ENCODE measurements at regions not wholly inside any gene's neighbourhood (a gene's known extent, or its start where the extent isn't known, plus 50 kb on each side); places are given as distances from the start of the nearest gene placed in this dataset.

DNA sequence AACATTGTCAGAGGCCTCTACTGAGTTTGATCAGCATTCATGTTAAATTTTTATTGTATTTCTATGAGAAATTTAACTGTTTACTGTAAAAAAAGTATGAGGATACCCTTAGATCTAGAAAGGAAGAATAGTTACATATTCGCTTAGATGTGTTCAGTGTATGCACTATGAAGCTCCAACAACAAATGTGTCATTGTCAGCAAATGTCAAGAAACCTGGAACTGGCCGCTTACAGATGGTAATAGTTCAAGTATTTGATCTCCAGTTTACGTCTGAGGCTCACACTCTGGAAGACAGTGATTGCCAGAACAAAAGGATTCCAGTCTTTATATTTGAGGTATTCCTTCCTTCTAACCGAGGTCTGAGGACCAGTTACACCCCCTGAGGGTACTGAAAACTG lies 921.2 kb upstream of the LRRTM1 start:
- no peak overlapping the region for H3K4me3 Mint-ChIP-seq
- CTCF ChIA-PET, result no interaction called here

DNA sequence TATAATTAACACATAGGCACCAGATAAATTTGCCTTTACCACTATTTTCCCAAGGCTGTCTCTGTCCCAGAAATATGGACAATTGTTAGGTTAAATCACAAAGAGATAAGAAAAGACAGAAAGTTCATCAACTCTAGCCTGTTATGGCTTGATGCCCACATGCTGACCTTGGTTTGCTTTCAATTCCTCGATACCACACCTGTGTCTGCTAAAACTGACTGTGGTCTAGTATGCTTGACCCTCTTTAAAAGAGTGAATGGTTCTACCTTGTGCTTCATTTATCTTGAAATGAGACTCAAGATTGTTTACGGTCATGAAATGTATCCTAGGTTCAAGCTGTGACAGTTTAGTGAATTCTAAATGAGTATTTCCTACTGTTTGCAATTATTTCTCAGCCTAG lies 909.0 kb upstream of the LRRTM1 start:
- no peak for DNase-seq
- H3K4me3 Mint-ChIP-seq, result no peak overlapping the region
- no peak overlapping the region for H3K27ac Mint-ChIP-seq
- no peaks in the 10 kb centered on the region for H3K4me1 Mint-ChIP-seq (ENCODE audit: low read depth)
- H3K27me3 Mint-ChIP-seq (ENCODE audit: low read depth), result no peaks in the 10 kb centered on the region
- H3K9me3 Mint-ChIP-seq (ENCODE audit: insufficient read depth), result no peaks in the 10 kb centered on the region
- CTCF ChIA-PET, result no interaction called here
- POLR2A ChIA-PET, result no interaction called here
- no peaks in the 10 kb centered on the region for H3K36me3 Mint-ChIP-seq (ENCODE audit: low read depth)
- no peak for ATAC-seq

More for the DNA sequence above, 921.2 kb upstream of the LRRTM1 start:
- Mint-ChIP-seq H3K4me1 (ENCODE audit: low read depth) (no peaks in the 10 kb centered on the region), H3K36me3 (ENCODE audit: low read depth) (no peaks in the 10 kb centered on the region), H3K27ac (no peak overlapping the region), H3K27me3 (ENCODE audit: low read depth) (no peaks in the 10 kb centered on the region), H3K9me3 (ENCODE audit: insufficient read depth) (peaks cover 29% of the 10 kb centered on the region)
- ATAC-seq, result no peak
- no peak for DNase-seq
- POLR2A ChIA-PET, result no interaction called here

DNA sequence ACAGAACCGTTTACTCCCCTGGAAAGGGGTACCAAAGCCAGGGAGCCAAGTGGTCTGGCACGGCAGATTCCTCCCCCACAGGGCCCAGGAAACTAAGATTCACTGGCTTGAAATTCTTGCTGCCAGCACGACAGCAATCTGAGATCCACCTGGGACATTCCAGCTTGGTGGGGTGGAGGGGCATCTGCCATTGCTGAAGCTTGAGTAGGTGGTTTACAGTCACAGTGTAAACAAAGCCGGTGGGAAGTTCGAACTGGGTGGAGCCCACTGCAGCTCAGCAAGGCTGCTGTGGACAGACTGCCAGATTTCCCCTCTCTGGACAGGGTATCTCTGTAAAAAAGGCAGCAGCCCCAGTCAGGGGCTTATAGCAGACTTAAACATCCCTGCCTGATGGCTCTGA lies 901.7 kb upstream of the LRRTM1 start:
- CTCF ChIA-PET, result no interaction called here
- POLR2A ChIA-PET, result no interaction called here
- no peaks in the 10 kb centered on the region for H3K4me1 Mint-ChIP-seq (ENCODE audit: low read depth)
- H3K4me3 Mint-ChIP-seq, result no peak overlapping the region
- no peaks in the 10 kb centered on the region for H3K36me3 Mint-ChIP-seq (ENCODE audit: low read depth)
- no peak overlapping the region for H3K27ac Mint-ChIP-seq
- no peak for DNase-seq
- ATAC-seq, result no peak
- H3K27me3 Mint-ChIP-seq (ENCODE audit: low read depth), result no peaks in the 10 kb centered on the region
- peaks cover 6% of the 10 kb centered on the region for H3K9me3 Mint-ChIP-seq (ENCODE audit: insufficient read depth)

DNA sequence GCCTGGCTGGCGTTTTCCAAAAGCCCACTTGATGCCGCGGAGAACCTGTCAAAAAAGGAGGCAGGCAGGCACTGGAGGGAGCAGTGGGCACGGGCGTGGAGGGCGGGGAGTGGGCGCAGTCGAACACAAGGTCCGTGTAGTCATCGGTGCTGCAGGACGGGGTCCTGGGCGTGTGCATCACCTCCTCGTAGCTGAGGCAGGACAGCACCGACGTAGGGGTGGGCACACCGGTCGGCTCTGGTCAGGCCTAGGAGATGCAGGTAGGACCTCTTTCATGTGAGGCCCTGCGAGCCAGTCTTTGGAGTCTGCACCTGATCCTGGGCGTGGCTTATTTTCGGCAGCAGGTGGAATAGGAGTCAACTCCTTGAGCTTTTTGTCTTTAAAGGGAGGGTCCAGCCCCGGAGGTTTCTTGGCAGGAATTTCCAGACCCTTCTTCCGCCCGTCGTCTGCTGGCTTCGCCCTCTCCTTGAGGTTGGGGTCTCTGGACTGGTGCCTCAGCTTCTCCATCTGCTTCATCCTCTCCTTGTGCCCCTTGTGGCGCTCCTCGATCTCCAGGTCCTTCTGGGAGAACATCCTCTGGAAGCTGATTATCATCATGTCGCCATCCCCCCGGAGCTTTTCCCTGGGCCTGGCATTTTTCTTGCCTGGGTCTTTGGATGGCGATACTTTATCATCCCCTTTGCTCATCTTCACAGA lies 892.5 kb upstream of the LRRTM1 start:
- H3K4me3 Mint-ChIP-seq, result no peak overlapping the region
- no peaks in the 10 kb centered on the region for H3K4me1 Mint-ChIP-seq (ENCODE audit: low read depth)
- DNase-seq (no peak), ATAC-seq (no peak)
- H3K9me3 Mint-ChIP-seq (ENCODE audit: insufficient read depth), result peaks cover 10% of the 10 kb centered on the region
- ChIA-PET CTCF (no interaction called here), POLR2A (no interaction called here)
- no peaks in the 10 kb centered on the region for H3K27me3 Mint-ChIP-seq (ENCODE audit: low read depth)
- no peaks in the 10 kb centered on the region for H3K36me3 Mint-ChIP-seq (ENCODE audit: low read depth)
- H3K27ac Mint-ChIP-seq, result no peak overlapping the region

DNA sequence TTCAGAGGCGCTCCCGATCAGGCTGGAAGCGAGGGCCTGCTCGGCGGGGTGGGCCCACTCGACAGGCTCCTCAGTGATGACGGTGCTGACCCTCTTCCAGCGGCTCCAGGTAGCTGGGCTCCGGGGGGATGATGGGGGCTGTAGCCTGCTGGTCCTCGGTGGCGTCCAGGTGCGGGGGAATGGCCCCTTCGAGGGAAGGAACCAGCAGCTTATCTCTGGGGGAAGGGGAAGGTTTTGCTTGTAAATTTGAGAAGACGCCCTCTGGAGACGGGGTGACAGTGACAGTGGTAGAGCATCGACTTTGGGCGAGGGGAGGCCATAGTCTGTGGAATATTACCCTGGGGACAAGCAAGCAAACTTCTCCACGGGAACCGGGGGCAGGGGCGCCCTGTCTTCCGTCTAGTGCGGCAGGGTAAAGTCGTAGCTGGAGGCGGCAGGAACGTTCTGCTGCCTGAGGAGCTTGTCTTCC lies 891.9 kb upstream of the LRRTM1 start:
- H3K4me3 Mint-ChIP-seq, result no peak overlapping the region
- peaks cover 10% of the 10 kb centered on the region for H3K9me3 Mint-ChIP-seq (ENCODE audit: insufficient read depth)
- DNase-seq, result no peak
- ChIA-PET CTCF (no interaction called here), POLR2A (no interaction called here)
- H3K4me1 Mint-ChIP-seq (ENCODE audit: low read depth), result no peaks in the 10 kb centered on the region
- no peaks in the 10 kb centered on the region for H3K27me3 Mint-ChIP-seq (ENCODE audit: low read depth)
- ATAC-seq, result no peak
- H3K27ac Mint-ChIP-seq, result no peak overlapping the region
- no peaks in the 10 kb centered on the region for H3K36me3 Mint-ChIP-seq (ENCODE audit: low read depth)

DNA sequence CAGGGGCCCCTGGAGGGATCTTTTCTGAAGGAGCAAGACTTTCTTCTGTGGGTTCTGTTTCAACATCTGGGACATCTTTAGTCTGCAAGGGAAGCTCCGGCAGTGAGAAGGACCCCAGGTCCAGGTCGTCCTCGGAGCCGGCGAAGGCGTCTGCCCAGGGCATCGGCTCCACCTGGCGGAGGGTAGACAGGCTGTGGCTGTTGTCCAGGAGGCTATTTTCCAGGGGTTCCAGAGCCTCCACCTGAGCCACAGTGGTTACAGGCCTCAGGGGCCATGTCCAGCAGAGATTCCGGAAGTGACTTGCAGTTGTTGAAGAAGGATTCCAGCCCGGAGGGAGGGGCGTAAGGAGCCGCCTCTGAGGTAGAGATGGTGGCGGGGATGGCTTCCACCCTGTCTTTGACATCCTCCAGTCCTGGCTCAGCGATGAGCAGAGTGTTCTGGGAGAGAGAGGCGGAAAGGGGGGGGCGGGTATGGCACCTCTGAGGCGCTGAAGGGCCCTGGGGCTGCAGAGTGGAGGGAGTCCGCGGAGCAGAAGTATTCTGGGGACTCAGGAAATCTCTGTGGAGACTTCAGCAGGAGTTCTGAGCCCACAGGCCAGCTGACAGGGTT lies 891.3 kb upstream of the LRRTM1 start:
- H3K4me1 Mint-ChIP-seq (ENCODE audit: low read depth), result no peaks in the 10 kb centered on the region

DNA sequence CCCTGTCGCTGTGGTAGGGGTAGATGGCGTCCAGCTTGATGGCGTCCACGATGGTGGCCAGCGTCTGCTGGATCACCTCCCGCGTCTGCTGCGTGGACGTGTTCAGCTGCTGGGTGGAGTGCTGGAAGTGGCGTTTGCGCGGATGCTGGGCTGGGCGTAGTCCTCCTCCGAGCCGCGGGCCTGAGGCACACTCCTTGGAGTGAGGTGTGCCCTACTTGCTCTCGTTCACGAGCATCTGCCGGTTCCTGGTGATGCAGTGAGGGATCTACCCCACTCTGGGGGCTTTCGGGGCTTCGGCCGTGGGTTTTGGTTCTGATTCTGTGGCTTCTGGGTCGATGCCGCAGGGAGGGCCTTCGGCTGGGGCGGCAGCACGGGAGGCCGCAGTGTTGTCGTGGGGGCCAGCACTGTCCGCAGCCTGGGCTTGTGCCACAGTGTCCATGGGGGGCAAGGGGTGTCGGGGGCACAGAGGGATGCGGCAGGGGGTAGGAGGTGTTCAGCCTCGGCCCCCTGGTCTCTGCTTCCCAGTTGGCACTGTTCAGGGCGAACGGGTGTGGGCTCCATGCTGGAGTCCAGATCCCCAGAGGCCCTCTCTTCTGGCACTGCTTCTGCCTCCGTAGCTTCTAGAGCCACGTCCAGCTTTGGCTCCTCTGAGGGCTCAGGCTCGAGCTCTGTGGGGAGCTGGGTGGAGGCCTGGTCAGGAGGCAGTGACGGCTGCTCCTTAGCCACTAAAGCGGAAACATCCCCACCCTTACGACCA lies 890.6 kb upstream of the LRRTM1 start:
- ChIA-PET POLR2A (no interaction called here), CTCF (no interaction called here)
- H3K9me3 Mint-ChIP-seq (ENCODE audit: insufficient read depth), result peaks cover 10% of the 10 kb centered on the region
- H3K4me3 Mint-ChIP-seq, result no peak overlapping the region
- DNase-seq (no peak), ATAC-seq (no peak)
- no peaks in the 10 kb centered on the region for H3K36me3 Mint-ChIP-seq (ENCODE audit: low read depth)
- H3K27me3 Mint-ChIP-seq (ENCODE audit: low read depth), result no peaks in the 10 kb centered on the region
- H3K27ac Mint-ChIP-seq, result no peak overlapping the region
- H3K4me1 Mint-ChIP-seq (ENCODE audit: low read depth), result no peaks in the 10 kb centered on the region

More for the DNA sequence above, 891.3 kb upstream of the LRRTM1 start:
- CTCF ChIA-PET, result no interaction called here
- ATAC-seq, result no peak
- POLR2A ChIA-PET, result no interaction called here
- peaks cover 10% of the 10 kb centered on the region for H3K9me3 Mint-ChIP-seq (ENCODE audit: insufficient read depth)
- no peak overlapping the region for H3K4me3 Mint-ChIP-seq
- H3K27ac Mint-ChIP-seq, result no peak overlapping the region
- no peaks in the 10 kb centered on the region for H3K27me3 Mint-ChIP-seq (ENCODE audit: low read depth)
- H3K36me3 Mint-ChIP-seq (ENCODE audit: low read depth), result no peaks in the 10 kb centered on the region
- DNase-seq, result no peak

DNA sequence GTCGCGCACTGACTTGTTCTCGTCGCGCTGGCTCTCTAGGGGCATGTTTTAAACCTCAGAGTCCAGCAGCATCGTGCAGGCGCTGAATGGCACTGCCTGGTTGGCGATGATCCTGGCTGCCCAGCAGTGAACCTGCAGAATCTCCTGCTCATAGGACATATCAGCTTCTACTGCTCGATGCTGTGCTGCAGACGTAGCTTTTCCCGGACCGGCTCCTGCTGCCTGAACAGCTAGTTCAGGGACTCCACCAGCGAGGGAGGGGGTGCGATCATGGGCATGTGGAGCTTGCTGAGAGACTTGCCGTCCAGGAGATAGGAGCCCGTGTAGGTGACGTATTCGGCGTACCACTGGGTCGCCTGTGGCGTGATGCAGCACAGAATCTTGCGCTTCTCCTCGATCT lies 890.0 kb upstream of the LRRTM1 start:
- Mint-ChIP-seq H3K27ac (no peak overlapping the region), H3K36me3 (ENCODE audit: low read depth) (no peaks in the 10 kb centered on the region), H3K4me3 (no peak overlapping the region), H3K4me1 (ENCODE audit: low read depth) (no peaks in the 10 kb centered on the region), H3K9me3 (ENCODE audit: insufficient read depth) (peaks cover 10% of the 10 kb centered on the region), H3K27me3 (ENCODE audit: low read depth) (no peaks in the 10 kb centered on the region)
- ATAC-seq (no peak), DNase-seq (no peak)
- POLR2A ChIA-PET, result no interaction called here
- CTCF ChIA-PET, result no interaction called here

DNA sequence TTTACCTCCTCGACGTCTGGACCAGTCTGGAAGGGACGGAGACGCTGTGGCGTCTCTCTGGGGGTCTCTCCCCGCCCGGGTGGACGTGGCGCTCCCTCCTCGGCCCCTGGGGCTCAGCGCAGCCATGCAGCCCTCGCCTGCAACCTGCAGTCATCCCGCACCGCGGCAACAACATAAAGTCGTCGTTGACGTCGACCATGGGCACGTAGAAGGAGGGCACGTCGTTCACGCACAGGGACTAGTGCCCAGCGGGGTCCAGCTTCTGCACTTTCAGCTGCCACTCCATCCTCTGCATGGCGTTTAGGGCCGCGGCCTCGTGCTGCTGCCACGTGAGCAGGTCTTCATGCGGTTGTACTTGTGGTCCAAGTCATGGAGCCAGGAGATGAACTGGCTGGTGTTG lies 889.6 kb upstream of the LRRTM1 start:
- Mint-ChIP-seq H3K36me3 (ENCODE audit: low read depth) (no peaks in the 10 kb centered on the region), H3K4me1 (ENCODE audit: low read depth) (no peaks in the 10 kb centered on the region), H3K27me3 (ENCODE audit: low read depth) (no peaks in the 10 kb centered on the region), H3K4me3 (no peak overlapping the region), H3K27ac (no peak overlapping the region), H3K9me3 (ENCODE audit: insufficient read depth) (peaks cover 10% of the 10 kb centered on the region)
- ATAC-seq (no peak), DNase-seq (no peak)
- POLR2A ChIA-PET, result no interaction called here
- CTCF ChIA-PET, result no interaction called here

DNA sequence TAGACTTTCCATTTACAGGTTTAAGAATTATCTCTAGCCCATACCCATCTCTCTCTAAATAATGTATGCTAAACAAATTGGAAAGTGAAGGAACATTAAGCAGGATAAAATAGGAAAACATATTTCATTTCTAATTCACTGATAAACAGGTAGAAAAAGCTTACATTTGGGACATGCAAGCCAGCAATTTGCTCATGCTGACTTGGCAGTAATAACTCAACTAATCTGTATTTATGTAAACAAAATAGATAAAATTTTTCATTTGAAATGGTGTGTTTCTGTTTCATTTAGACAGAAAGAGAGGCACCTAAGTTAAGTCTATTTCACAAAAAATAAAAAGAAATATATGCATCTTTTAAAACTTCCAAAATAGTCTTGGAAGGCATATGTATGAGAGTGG lies 877.3 kb upstream of the LRRTM1 start:
- no peaks in the 10 kb centered on the region for H3K4me1 Mint-ChIP-seq (ENCODE audit: low read depth)
- ChIA-PET CTCF (no interaction called here), POLR2A (no interaction called here)
- no peak overlapping the region for H3K27ac Mint-ChIP-seq
- H3K36me3 Mint-ChIP-seq (ENCODE audit: low read depth), result no peaks in the 10 kb centered on the region
- ATAC-seq (no peak), DNase-seq (no peak)
- no peak overlapping the region for H3K4me3 Mint-ChIP-seq
- H3K27me3 Mint-ChIP-seq (ENCODE audit: low read depth), result no peaks in the 10 kb centered on the region
- H3K9me3 Mint-ChIP-seq (ENCODE audit: insufficient read depth), result peaks cover 6% of the 10 kb centered on the region

DNA sequence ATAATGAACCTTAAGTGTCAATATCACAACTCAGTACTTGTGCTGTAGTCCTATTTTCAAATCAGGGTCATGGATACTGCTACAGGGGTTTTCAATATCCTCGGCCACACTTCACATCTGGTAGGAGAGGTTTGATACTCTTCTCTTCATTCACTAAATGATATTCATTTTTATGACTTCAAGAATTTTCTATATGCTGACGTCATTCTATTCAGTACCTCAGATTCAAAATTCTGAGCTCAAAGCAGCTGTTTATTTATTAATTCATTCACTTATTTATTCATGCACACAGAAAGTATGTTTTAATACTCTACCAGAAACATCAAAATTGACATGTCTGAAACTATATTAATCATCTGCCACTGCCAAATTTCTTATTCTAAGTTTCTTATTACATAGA lies 866.9 kb upstream of the LRRTM1 start:
- ATAC-seq (no peak), DNase-seq (no peak)
- no peak overlapping the region for H3K27ac Mint-ChIP-seq
- H3K27me3 Mint-ChIP-seq (ENCODE audit: low read depth), result no peaks in the 10 kb centered on the region
- ChIA-PET CTCF (no interaction called here), POLR2A (no interaction called here)
- H3K4me3 Mint-ChIP-seq, result no peak overlapping the region
- peaks cover 12% of the 10 kb centered on the region for H3K9me3 Mint-ChIP-seq (ENCODE audit: insufficient read depth)
- no peaks in the 10 kb centered on the region for H3K36me3 Mint-ChIP-seq (ENCODE audit: low read depth)
- no peaks in the 10 kb centered on the region for H3K4me1 Mint-ChIP-seq (ENCODE audit: low read depth)

DNA sequence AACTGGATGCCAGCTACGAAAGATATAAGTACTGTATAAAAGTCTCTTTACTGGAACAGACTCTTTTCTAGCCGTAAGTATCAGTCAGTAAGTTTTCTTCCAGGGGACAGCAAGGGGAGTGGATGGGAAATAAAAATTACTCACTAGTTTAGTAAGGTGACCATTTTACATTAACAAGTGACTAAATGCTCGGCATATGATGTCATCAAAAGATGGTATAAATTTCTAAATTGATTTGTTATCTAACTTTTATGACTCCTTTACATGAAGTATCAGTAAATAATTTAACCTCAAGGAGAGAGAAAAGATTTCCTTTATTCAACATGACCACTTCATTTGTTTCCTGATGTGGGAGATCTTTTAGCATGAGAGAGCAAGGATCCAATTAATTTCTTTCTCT lies 859.0 kb upstream of the LRRTM1 start:
- Mint-ChIP-seq H3K27ac (no peak overlapping the region), H3K4me3 (no peak overlapping the region), H3K9me3 (ENCODE audit: insufficient read depth) (peaks cover 12% of the 10 kb centered on the region), H3K4me1 (ENCODE audit: low read depth) (no peaks in the 10 kb centered on the region), H3K36me3 (ENCODE audit: low read depth) (no peaks in the 10 kb centered on the region), H3K27me3 (ENCODE audit: low read depth) (no peaks in the 10 kb centered on the region)
- DNase-seq (no peak), ATAC-seq (no peak)
- ChIA-PET CTCF (no interaction called here), POLR2A (no interaction called here)

Measured in activated CD8-positive, alpha-beta T cell treated with anti-CD3 and anti-CD28 coated beads, Interleukin-2, amount 10 ng/mL, durations not matched to agents 7 days and 5 days (primary cell).